OCI-LY7 (cell line): ENCODE measurements at regions not wholly inside any gene's neighbourhood (a gene's known extent, or its start where the extent isn't known, plus 50 kb on each side); places are given as distances from the start of the nearest gene placed in this dataset.

Experiments used
- CTCF ChIP-seq: fragments of 200-600 bp; sonication (generic); conservative IDR thresholded peaks from 2 replicates; pipeline ENCODE4 v1.5.1; 2014; ENCODE audit warnings: mild to moderate bottlenecking, antibody characterized with exemption, low read length, moderate library complexity, mixed read lengths
- EZH2phosphoT487 ChIP-seq: fragments of 200-600 bp; sonication (generic); IDR thresholded peaks from 2 replicates; pipeline ENCODE4 v1.6.1; 2018; ENCODE audit warnings: low read depth, borderline replicate concordance, mild to moderate bottlenecking, mixed run types, antibody characterized with exemption, low read length, moderate library complexity, mixed read lengths

- TF ChIP-seq CTCF: no peak
- no peak for TF ChIP-seq EZH2phosphoT487
Observed at GRCh38 chr1:112079446-112079845, 90.0 kb upstream of the KCND3 start.
